ENCODE measurements at regions not wholly inside any gene's neighbourhood (a gene's known extent, or its start where the extent isn't known, plus 50 kb on each side); places are given as distances from the start of the nearest gene placed in this dataset.

DNA sequence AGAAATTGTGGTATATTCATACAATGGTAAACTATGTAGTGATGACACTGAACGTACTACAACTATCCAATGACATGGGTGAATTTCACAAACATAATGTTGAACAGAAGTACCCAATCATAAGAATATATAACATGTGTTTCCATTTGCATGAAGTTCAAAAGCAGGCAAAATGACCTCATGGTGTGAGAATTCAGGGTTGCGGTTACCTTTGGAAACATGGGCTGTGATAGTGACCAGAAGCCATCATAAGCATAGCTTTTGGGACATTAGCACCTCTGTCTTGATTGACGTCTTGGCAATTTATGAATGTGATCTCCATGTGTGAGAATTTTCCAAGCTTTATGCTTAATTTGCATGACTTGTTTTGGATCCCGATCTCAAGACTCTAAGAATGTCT, 500.1 kb upstream of the JAG1 start:
- TF ChIP-seq, protein P1, sequence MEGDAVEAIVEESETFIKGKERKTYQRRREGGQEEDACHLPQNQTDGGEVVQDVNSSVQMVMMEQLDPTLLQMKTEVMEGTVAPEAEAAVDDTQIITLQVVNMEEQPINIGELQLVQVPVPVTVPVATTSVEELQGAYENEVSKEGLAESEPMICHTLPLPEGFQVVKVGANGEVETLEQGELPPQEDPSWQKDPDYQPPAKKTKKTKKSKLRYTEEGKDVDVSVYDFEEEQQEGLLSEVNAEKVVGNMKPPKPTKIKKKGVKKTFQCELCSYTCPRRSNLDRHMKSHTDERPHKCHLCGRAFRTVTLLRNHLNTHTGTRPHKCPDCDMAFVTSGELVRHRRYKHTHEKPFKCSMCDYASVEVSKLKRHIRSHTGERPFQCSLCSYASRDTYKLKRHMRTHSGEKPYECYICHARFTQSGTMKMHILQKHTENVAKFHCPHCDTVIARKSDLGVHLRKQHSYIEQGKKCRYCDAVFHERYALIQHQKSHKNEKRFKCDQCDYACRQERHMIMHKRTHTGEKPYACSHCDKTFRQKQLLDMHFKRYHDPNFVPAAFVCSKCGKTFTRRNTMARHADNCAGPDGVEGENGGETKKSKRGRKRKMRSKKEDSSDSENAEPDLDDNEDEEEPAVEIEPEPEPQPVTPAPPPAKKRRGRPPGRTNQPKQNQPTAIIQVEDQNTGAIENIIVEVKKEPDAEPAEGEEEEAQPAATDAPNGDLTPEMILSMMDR (IDR thresholded peaks at IDR 0.05), result no peak
- no peak for TF ChIP-seq POLR2A (IDR thresholded peaks at IDR 0.05)
